PFSK-1 (cell line): ENCODE measurements at regions not wholly inside any gene's neighbourhood (a gene's known extent, or its start where the extent isn't known, plus 50 kb on each side); places are given as distances from the start of the nearest gene placed in this dataset.

Experiments used
- FOXP2 ChIP-seq: optimal IDR thresholded peaks from 2 replicates; pipeline ENCODE3; 2011; ENCODE audit warnings: borderline replicate concordance, control low read depth, inconsistent platforms; ENCODE audit not compliant: insufficient read depth; ENCODE audit errors: extremely low read length, extremely low read depth
- POLR2AphosphoS5 ChIP-seq: IDR thresholded peaks from 2 replicates; pipeline ENCODE4 v1.6.1; 2012; ENCODE audit warnings: low read depth, mild to moderate bottlenecking, control low read depth, low read length, moderate library complexity
- REST ChIP-seq, 2 experiments: IDR thresholded peaks; 2 replicates each; pipeline versions ENCODE4 v1.6.1 to v1.8.0; 2011 to 2012; ENCODE audit warnings: low read depth in 2 of 2, low read length in 2 of 2, control low read depth in 1 of 2, inconsistent platforms in 1 of 2, mild to moderate bottlenecking in 1 of 2, moderate library complexity in 1 of 2; ENCODE audit not compliant: insufficient read depth in 1 of 2
- SIN3A ChIP-seq: IDR thresholded peaks from 2 replicates; pipeline ENCODE4 v1.6.1; 2012; ENCODE audit warnings: mild to moderate bottlenecking, low read length, moderate library complexity, borderline replicate concordance; ENCODE audit not compliant: insufficient read depth
- TAF1 ChIP-seq: IDR thresholded peaks from 2 replicates; pipeline ENCODE4 v1.6.1; 2012; ENCODE audit warnings: low read length, control low read depth, borderline replicate concordance; ENCODE audit not compliant: insufficient read depth

GRCh38 chrX:15191830-15192229 is 78.1 kb downstream of the ASB9 start:
- TF ChIP-seq SIN3A (no peak), POLR2AphosphoS5 (no peak), TAF1 (no peak), REST (IDR thresholded peaks at IDR 0.05; ENCODE audit: insufficient read depth in 1 of 2, low read depth in 2 of 2, low read length in 2 of 2) (no peak), FOXP2 (no peak)

GRCh38 chrX:15188039-15188438 is 81.8 kb downstream of the ASB9 start:
- no peak for TF ChIP-seq TAF1
- TF ChIP-seq POLR2AphosphoS5, result no peak
- no peak for TF ChIP-seq SIN3A
- TF ChIP-seq REST (IDR thresholded peaks at IDR 0.05; ENCODE audit: insufficient read depth in 1 of 2, low read depth in 2 of 2, low read length in 2 of 2), result no peak
- no peak for TF ChIP-seq FOXP2

GRCh38 chrX:15177316-15177715 is 92.6 kb downstream of the ASB9 start:
- TF ChIP-seq TAF1 (no peak), POLR2AphosphoS5 (no peak), FOXP2 (no peak), REST (IDR thresholded peaks at IDR 0.05; ENCODE audit: insufficient read depth in 1 of 2, low read depth in 2 of 2, low read length in 2 of 2) (no peak), SIN3A (no peak)

- TF ChIP-seq TAF1, result no peak
Measured at GRCh38 chrX:15173411-15173810, 96.5 kb downstream of the ASB9 start.

GRCh38 chrX:15170927-15171326 is 99.0 kb downstream of the ASB9 start:
- TF ChIP-seq TAF1 (no peak), REST (IDR thresholded peaks at IDR 0.05; ENCODE audit: insufficient read depth in 1 of 2, low read depth in 2 of 2, low read length in 2 of 2) (peak; percentile 28 to 82; a peak in 3 of 4 replicates)
